HUDEP-2 (cell line): ENCODE measurements at regions not wholly inside any gene's neighbourhood (a gene's known extent, or its start where the extent isn't known, plus 50 kb on each side); places are given as distances from the start of the nearest gene placed in this dataset.
A peak's percentile ranks its signal among the peaks of the same experiment; 100 is the strongest.

Experiments
- DNase-seq, 76 experiments: peaks; one replicate each; lab custom pipeline; 2025; ENCODE audit not compliant: unreplicated experiment in 76 of 76; lab: John Stamatoyannopoulos, UW

DNA sequence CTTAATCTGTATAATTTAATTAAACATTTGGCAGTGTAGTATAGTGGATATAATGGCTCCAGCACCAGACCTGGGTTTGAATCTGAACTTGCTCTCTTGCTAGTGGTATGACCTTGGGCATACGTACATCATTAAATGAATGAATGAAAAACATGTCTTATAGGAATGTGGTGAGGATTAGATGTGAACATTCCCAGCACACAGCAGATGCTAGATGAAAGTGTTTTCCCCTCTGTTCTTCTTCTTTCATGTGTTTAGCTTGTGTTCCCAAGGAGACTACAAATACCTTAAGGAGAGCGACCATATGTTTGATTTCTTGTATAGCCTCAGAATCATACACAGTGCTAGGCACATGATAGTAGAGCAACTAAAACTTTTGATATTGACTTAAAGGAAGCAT lies 56.5 kb downstream of the CT47B1 start:
- no peak for DNase-seq

DNA sequence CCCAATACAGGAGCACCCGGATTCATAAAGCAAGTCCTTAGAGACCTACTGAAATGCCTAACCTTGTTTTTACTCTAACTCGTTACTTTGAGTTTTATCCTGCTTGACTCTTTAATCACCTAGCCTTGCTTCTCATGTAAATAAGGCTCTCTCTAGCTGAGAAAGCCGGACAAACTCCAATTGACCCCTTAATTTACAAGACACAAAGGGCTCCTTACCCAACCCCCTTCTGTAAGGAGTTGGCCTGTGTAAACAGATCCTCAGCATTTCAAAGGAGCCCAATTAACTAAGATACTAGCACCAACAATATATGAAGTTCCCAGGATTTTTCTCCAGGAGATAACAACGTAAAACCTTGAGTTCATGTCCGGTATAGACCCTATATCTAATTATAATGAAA lies 61.7 kb downstream of the CT47B1 start:
- DNase-seq: no peak

DNA sequence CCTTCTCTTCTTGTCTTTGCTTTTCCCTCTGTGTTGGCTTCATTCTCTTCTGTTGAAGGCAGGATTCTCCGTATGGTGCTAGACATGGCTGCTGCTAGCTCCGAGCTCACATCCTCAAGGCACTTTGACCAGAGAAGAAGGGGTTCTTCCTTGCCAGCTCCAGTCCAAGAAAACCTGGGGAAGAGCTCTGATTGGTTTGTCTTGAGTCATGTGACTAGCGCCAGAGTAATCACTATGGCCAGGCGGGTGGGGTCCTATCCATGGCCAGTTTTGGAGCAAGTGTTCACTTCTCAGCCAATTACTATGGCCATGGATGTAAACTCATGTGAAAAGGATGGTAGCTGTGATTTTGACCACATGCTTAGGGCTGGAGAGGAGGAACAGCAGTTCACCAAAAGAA lies 74.2 kb downstream of the CT47B1 start:
- no peak for DNase-seq

DNA sequence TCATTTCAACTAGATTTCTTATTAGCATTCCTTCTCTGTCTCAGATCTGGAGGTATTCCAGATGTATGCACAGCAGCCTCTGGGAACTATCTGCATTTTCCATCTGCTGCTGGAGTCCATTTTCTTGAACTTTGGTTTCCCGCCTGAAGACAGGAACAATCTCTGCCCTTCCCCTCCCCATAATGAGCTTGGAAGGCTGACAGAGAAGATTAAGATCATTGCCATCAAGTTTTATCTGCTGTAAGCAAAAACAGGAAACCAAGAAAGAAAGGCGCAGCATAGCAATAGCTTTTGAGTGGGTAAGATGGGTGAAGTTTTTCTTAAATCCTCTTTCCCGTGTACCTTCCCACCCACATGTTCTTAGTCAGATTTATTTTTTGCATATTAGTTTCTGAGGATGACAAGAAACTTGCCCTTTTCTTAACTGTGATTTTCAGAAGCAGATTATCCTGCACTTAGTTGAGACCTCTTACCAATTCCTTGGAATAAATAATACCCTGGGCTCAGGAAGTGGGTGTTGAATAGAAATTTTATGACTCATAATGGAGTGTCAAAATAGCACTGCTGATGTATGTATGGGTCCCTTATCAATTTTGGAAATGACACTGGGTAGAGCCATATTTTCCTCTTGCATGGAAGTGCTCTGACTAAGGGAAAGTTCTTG lies 78.3 kb downstream of the CT47B1 start:
- no peak for DNase-seq

DNA sequence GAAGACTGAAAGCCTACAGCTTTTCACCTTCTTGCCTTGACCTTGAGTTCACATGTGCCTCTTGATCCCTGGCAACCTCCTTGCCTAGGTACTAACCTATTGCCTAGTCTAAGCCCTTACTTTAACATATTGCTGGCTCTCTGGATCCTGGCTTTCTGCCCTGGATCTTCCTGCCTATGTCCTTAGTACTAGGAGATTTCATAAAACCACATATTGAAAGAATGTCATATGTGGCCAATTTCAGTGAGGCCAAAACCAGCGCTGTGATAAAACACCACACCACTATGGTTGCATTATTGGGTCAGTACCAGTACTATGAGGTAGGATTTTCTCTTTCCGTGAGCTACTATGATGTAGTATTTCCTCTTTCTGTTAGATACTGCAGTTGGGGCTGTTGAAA lies 80.4 kb downstream of the CT47B1 start:
- no peak for DNase-seq

DNA sequence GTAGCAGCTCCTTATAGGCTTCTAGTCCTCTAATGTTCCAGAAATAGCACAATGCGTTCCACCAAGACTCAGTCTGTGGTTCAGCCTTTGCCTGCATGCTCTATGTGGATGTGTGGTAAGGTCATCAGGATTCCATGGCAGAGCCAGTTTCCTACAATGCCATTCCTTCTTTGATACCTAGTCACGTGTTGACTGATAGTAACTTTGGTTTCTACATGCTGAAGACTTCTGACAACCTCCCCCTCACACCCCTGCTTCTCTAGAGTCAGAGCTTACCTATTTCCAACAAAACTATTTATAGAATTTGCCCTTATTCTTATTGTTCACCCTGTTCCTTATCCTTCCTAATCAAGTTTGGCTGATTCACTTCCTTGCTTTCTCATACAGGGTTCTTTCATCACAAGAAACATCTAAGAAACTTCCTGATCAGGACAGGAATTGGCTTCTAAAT lies 81.1 kb downstream of the CT47B1 start:
- no peak for DNase-seq

DNA sequence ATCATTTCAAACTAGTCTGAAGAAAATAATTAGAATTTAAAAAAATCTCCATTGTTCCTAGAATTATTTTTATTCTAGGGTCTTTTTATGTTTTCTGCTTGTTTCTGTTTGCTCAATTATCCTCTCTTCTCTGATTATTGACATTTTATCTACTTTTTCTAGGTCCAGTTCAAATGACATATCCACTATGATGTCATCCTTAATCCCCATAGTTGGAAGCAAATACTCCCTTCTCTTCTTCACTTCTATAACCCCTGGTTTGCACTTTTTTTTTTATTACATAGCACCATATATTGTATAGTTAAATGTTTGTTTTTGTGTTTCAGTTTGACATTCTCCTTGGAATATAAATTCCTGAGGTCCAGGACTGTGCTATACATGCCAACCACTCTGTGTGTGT lies 82.6 kb downstream of the CT47B1 start:
- DNase-seq: no peak

DNA sequence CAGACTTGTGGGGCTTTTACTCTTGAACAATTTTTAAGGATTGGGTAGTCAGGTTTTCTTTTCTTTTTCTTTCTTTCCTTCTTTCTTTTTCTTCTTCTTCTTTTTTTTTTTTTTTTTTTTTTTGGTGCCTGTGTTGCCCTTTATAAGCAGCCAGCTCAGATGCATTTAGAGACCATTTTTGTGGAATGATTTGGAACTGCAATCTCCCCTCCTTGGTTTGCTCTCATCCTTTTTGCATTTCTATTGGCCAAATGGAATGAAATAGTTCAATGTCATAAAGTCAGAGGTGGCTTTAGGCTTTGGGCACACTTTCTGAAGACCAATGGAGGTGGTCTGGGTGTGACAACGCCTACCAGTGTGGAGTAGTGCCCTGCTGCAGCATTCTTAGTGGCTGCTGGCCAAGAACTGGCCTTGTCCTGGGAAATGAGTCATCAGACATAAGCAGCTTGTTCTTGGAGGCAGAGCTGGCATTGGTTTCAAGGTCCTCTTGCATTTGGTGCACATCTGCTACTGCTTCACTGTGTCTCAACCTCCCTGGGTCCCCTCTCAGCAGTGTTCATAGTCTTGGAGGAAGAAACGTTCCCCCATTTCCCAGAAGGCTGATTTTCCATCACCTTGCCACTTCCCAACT lies 84.5 kb downstream of the CT47B1 start:
- DNase-seq: peak in 9 of 76 experiments; percentile 0 to 10 (median 1)

DNA sequence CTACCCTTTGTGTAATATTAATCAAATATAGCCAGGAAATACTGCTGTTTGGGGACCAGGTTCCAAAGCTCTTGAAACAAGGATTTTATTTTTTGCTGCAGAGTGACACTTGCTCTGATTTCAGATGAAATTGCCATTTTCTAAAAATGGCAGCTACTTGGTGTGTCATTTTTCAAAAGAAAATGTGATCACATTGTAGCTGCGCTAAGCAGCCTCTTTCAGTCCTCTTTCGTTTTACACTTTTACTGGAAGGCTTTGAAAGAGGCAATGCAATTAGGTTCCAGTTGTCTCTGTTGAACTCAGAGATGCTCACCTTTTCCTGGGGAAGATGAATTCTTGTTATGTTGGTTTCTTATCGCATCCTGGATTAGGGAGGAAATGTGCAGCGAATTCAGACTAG lies 85.1 kb downstream of the CT47B1 start:
- no peak for DNase-seq

DNA sequence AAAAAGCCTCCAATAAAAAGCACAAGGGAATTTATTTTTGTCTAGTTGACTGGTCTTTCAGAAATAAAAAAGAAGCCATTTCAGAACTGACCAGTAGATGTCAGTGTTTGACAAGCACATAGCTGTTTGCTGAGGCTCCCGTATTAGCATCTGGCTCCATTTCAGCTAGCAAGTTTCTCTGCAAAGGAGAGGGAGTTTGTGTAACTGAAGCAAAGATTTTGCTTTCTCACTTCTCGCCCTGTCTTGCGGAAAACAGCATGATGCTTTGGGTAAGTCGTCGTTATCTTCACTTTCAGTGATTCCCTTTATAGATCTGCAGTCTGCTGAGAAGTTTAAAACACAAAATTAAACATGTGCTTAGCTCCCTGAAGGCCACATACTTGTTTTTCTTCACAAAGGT lies 85.5 kb downstream of the CT47B1 start:
- peak in 21 of 76 experiments; percentile 1 to 42 (median 19) for DNase-seq

DNA sequence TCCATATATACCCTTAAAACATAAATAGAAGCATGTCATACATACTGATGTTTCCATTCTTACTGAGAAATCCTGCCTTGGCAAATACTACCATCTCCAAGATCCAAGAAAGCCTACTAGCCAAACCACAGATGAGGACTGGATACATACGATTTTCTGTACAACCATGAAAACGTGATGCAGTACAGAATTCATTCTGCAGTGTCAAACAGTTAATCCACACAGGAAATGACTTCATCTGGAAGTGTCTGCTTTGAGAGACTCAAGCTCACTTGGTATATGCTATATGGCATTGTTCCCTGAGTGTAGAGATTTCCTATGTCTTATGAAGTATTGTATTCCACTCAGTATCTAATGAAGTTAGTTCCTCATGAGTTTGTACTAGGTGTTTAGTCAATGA lies 94.3 kb downstream of the CT47B1 start:
- DNase-seq: no peak

DNA sequence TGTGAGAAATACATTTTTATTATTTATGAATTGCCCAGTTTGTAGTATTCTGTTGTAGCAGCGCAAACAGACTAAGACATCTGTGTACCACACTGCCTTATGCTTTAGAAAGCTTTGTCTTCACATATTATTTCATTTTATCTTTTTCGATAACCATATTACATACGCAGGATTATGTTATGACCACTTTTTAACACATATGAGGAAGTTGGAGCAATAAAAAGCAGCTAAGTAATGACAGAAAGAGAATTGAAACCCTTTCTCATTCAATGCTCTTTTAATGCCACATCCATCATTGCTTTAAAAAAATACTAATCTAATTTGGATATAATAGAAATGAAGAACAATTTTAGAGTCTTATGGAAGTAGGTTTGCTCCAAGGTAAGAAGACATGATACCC lies 99.7 kb downstream of the CT47B1 start:
- no peak for DNase-seq

DNA sequence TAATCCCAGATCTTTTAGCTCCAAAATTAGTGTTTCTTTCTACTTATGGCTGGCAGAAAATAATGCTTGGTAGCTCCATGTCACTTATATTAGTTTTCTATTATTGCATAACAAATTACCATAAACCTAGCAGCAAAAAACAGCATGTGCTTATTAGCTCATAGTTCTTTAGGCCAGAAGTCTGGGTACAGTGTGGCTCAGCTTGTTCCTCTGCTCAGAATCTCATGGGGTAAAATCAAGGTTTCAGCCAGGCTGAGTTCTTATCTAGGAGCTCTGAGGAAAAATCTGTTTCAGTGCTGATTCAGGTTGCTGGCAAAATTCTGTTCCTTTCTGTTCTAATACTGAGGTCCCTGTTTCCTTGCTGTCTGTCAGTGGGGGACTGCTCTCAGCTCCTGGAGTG lies 101.1 kb downstream of the CT47B1 start:
- no peak for DNase-seq

DNA sequence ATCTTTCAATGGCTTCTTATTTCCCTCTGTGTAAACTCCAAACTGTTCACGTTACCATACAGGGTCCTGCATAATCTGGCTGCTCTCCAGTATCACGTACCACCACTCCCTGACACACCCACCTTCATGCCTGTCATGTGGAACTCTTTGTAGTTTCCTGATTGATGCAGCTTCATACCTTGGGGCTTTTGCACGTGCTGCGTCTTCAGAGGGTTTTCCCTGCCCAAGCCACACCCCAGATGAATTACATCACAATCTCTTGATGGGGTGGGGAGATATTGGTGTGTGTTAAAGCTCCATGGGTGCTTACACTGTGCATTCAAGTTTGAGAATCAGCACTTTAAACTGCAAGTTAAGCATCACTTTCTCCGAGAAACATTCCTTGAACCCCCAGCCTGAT lies 101.9 kb downstream of the CT47B1 start:
- DNase-seq: no peak

DNA sequence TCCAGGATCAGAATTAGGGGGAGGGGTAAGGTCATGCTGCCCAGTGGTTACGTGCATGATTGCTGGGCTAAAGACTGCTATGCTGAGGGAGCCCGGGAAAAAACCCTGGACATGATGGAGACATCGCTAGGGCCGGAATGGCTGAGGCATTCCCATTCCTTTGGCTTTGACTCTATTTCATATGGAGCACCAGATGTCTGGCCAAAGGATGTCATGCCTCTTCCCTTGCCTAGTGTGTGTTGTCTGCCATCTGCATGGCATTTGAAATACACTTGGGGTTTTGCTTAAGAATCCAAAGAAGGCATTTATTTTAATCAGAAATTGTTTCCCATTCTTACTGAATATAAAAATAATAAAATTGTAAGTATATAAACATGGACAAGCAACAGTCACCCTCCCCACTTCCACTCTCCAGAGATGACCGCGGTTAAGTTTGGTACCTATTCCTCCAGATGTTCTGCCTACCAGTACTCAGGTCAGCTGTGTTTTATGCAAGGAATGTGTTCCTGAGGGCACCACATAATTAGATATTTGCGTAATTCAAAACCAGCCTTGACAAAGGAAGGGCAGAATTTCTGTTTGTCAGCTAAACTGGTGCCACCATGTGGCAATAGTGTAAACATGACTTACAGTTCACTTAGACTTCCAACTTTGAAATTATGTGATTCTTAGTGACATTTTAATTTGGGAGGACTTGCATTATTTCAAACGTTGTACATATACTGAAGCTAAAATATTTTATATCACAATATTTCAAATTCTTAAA lies 105.9 kb downstream of the CT47B1 start:
- peak in 1 of 76 experiments; percentile 2 for DNase-seq

DNA sequence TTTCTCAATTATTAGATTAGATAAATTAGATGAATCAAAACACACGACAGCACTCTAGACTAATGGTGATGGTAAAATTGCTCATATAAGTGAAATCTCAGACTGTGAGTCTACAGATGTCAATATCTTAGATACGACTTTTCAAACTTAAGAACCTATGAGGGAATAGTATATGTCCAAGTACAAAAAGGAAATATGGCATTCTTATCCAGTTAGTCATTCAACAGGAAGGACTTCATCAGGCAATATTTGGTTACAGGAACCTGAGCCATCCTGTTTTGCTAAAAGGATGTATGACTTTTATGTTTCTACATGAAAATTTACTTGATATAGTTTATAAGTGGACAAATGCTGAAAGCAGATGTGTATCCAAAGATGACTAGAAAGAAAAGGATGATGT lies 107.0 kb downstream of the CT47B1 start:
- DNase-seq: no peak

DNA sequence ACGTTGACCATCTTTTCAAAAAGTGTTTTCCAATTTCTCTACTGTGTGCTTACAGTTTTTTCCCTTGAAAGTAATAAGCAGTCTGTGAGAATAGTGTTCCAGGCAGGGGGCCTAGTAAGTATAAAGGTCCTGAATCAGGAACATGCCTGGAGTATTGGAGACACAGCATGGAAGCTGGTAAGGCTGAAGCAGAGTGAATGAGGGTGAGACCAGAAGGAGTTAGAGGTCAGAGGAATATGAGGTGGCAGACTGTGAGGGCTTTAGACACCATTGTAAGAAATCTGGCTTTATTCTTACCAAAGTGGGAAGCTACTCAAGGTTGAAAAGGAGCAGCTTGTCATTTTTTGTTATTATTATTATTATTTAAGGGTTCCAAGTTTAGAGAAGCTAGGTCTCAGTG lies 107.4 kb downstream of the CT47B1 start:
- no peak for DNase-seq

DNA sequence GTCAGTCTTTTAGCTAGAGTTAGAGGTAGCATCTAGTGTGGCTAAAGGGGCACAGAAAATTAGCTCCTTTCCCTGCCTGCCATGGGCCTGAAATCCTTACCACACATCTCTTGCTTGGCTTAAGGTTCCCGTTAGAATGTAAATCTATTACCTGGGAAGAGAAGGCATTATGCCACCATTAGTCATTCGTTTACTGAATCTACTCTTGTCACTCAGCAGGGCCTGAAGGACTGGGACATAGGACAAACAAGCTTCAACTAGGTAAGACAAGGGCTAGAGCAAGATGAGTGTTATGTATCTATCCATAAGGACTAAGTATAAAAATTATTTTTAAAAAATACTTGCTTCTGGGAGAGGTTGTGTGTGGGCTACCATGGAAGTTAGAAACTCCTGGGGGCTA lies 112.4 kb downstream of the CT47B1 start:
- DNase-seq: no peak

DNA sequence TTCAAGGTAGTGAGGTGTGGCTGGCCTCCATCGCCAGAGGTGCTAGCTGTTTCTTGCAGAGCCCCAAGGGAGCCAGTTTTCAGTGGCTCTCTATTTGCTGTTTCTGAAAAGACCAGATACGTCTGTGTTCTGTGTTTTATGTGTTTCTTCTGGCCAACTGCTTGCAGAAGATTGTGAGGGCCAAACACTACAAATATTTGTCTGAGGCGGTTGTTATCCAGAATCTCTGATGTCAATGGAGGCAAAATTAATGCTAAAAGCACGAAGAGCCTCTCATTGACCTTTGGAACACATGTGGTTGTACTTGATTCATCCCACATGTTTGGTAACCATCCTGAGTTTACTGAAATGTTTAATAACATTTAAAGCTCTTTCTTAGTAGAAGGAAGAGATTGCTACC lies 113.9 kb downstream of the CT47B1 start:
- no peak for DNase-seq

DNA sequence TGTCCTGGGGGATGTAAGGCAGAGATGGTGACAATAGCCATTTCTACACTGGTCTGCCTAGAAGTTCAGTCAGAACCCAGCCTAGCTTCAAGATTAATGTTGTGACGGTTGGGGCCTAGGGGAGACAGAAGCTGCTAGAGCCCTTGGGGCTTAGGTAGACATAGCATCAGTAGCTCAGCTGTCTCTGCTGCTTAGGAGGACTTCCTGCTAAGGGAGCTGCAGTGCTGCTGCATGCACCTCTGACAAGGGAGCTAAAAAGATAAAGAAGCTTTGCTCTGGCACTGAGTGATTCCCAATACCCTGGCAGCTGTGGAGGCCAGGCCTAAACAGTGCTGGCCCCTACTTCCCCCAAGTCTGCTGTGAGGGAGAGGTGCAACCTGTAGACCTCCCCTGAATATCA lies 116.0 kb downstream of the CT47B1 start:
- no peak for DNase-seq

DNA sequence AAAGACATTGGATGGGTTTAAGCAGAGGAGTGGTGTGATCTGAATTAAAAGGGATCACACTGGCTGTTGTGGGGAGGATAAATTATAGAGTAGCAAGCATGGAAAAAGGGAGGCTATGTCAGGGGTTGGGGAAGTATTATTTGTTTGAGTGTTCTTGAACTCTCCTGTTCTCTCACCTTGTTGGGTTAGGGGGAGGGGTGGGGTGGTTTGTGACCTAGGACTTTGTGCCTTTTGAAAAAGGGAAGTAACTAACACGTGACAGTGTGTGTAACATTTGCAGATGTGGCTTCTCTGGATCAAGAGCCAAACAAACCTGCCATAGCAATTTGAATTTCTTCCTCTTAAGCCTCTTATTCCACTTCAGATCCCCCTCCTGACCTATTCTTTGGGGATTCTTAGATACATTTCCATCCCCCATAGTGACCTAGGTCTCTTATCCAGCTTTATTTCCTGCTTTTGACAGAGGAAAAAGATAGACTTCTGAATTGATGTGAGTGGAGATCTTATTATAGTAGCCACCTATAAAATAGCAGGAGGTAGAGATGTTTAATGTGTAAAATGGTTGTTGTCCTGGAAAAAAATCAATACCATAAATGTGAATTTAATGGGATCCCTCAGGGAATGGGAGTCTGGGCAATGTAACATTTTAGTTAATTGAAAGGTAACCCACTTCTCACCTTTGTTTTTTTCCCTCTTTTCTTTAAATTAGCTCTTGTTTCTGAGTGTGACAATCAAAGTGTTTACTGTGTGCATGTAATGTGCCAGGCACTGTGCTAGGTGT lies 120.4 kb downstream of the CT47B1 start:
- DNase-seq: peak in 1 of 76 experiments; percentile 0
